GM19468 (cell line): ENCODE measurements at regions not wholly inside any gene's neighbourhood (a gene's known extent, or its start where the extent isn't known, plus 50 kb on each side); places are given as distances from the start of the nearest gene placed in this dataset.
"Not testable (repeated sequence)": the region's sequence is repeated elsewhere in the genome, so short reads cannot be mapped to it uniquely, and the experiment has no call there.

ENCODE experiments used
- ATAC-seq: cut with Tn5 transposase; IDR thresholded peaks from one replicate; pipeline ENCODE4 v1.9.1; 2021; ENCODE audit warnings: mild to moderate bottlenecking, moderate library complexity, moderate number of reproducible peaks; ENCODE audit not compliant: unreplicated experiment; ENCODE audit errors: extremely low read depth

- not testable (repeated sequence) for ATAC-seq
Measured at GRCh38 chr6:19612672-19613466, 224.3 kb upstream of the ID4 start.

DNA sequence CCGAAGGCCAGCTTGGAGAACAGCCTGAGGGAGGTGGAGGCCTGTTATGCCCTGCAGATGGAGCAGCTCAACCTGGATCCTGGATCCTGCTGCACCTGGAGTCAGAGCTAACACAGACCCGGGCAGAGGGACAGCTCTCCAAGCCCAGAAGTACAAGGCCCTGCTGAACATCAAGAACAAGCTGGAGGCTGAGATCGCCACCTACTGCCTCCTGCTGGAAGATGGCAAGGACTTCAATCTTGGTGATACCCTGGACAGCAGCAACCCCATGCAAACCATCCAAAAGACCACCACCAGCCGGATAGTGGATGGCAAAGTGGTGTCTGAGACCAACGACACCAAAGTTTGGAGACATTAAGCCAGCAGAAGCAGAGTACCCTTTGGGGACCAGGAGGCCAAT is 223.5 kb upstream of the ID4 start:
- ATAC-seq, result no peak

DNA sequence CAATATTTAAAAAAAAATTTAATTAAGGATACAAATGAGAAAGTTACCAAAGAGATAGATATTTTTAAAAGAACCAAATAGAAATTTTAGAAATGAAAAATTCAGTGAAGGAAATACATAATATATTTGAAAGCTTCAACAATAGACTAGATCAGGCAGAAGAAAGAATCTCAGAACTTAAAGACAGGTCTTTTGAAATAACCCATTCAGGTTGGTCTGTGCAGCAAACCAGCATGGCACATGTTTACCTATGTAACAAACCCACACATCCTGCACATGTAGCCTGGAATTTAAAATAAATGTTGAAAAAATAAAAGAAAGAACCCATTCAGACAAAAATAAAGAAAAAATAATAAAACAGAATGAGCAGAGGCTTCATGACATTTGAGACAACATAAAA is 221.1 kb upstream of the ID4 start:
- ATAC-seq, result no peak

GRCh38 chr6:19632230-19632629 is 204.9 kb upstream of the ID4 start:
- ATAC-seq, result no peak

- ATAC-seq, result no peak
Measured at GRCh38 chr6:19632786-19633185, 204.4 kb upstream of the ID4 start.

DNA sequence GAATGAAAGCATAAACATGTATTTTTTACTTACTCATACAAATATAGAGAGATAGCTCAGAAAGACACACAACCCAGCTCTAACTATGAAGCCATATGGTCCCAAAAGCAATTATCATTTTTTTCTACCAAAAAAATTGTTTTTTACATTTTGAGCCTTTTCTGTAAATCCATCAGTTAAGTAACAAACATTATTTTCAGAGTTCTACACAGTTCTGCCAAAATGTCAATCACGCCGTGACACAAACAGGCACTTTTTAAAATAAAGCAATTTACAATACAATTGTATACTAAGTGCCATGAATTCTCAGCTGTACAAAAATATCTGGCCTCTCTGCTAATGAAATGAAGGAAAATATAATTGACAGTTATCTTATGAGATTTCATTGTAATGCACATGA is 201.4 kb upstream of the ID4 start:
- no peak for ATAC-seq

- ATAC-seq, result no peak
Measured at GRCh38 chr6:19637010-19637409, 200.2 kb upstream of the ID4 start.

GRCh38 chr6:19638931-19639330 is 198.2 kb upstream of the ID4 start:
- no peak for ATAC-seq

DNA sequence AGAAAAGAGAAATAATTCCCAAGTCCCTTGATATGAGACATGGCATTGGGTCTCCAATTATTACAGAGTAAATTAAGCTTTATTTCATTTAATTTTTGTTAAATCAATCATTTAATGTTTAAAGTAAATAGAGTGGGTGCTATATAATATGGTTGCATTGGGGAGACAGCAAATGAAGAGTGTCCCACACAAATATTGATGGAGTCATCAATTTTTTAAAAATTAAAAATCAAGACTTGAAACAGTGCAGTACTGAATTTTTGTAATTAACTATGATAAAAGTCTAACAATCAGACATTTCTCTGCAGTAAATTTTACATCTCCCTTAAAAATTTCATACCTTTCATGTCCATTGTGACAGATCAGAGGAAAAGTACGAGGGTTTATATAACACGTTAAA is 193.9 kb upstream of the ID4 start:
- no peak for ATAC-seq

DNA sequence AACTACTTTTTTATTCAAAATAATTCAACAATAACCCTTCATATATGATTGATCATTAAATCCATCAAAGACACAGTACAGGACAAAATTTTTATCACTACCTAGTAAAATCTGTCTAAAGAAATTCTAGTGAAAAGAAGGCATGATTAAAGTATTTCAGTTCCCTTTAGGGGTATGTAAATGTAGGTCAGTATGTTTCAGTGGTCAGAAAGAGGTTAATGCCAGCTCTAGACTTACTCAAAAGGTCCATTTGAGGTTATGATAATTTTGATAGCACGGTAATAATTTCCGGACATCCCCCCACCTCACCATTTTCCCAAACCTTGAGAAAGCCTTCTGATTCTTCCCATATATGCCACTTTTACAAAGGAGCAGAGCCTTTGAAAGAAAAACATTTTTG is 193.5 kb upstream of the ID4 start:
- no peak for ATAC-seq

- no peak for ATAC-seq
Measured at GRCh38 chr6:19655744-19656143, 181.4 kb upstream of the ID4 start.

- ATAC-seq, result no peak
Measured at GRCh38 chr6:19660123-19660910, 176.9 kb upstream of the ID4 start.

GRCh38 chr6:19662911-19663310 is 174.3 kb upstream of the ID4 start:
- ATAC-seq, result no peak

- no peak for ATAC-seq
Measured at GRCh38 chr6:19663479-19663878, 173.7 kb upstream of the ID4 start.

DNA sequence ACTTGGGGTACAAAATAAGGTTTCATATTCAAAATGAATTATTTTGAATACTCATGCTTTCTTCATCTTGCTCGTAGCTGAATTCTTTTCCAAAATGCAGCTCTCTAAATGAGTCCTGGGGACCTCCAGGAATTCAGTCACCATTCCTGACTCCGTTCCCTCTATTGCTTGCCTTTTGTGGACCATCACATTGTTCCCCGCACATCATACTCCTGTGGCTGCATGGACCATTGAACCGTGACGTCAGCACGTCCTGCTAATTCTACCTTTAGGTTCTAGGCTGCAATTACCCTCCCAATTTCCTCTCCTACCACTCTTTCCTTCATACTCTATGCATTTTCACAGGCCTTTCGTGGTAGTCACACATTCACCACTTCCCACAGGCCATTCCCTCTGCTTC is 173.1 kb upstream of the ID4 start:
- ATAC-seq, result no peak

- ATAC-seq, result no peak
Measured at GRCh38 chr6:19664878-19665612, 172.1 kb upstream of the ID4 start.

GRCh38 chr6:19665613-19665909 is 171.6 kb upstream of the ID4 start:
- ATAC-seq, result no peak

- no peak for ATAC-seq
Measured at GRCh38 chr6:19668710-19669109, 168.5 kb upstream of the ID4 start.

GRCh38 chr6:19669206-19669605 is 168.0 kb upstream of the ID4 start:
- no peak for ATAC-seq

- no peak for ATAC-seq
Measured at GRCh38 chr6:19682859-19683258, 154.3 kb upstream of the ID4 start.
